NCI-H2081 (cell line): ENCODE measurements at regions not wholly inside any gene's neighbourhood (a gene's known extent, or its start where the extent isn't known, plus 50 kb on each side); places are given as distances from the start of the nearest gene placed in this dataset.

Source experiments
- DNase-seq, 2 experiments: peaks; one replicate each; lab custom pipeline; 2025; lab: John Stamatoyannopoulos, UW

GRCh38 chr11:128327274-128327673 is 260.1 kb downstream of the ETS1 start:
- DNase-seq: no peak

GRCh38 chr11:128326791-128327190 is 260.6 kb downstream of the ETS1 start:
- DNase-seq: no peak

- no peak for DNase-seq
These were observed 262.7 kb downstream of the ETS1 start for GRCh38 chr11:128324531-128325141.

GRCh38 chr11:128324051-128324481 is 263.3 kb downstream of the ETS1 start:
- no peak for DNase-seq

GRCh38 chr11:128323381-128323780 is 264.0 kb downstream of the ETS1 start:
- DNase-seq: no peak

- DNase-seq: no peak
These were observed 268.4 kb downstream of the ETS1 start for GRCh38 chr11:128318856-128319474.

GRCh38 chr11:128316541-128317227 is 270.7 kb downstream of the ETS1 start:
- DNase-seq: no peak

GRCh38 chr11:128315933-128316332 is 271.4 kb downstream of the ETS1 start:
- no peak for DNase-seq

- no peak for DNase-seq
These were observed 273.4 kb downstream of the ETS1 start for GRCh38 chr11:128313931-128314330.

- DNase-seq: no peak
These were observed 275.3 kb downstream of the ETS1 start for GRCh38 chr11:128311742-128312719.

- no peak for DNase-seq
These were observed 276.5 kb downstream of the ETS1 start for GRCh38 chr11:128310676-128311445.

- DNase-seq: no peak
These were observed 277.4 kb downstream of the ETS1 start for GRCh38 chr11:128310005-128310404.

- DNase-seq: no peak
These were observed 278.6 kb downstream of the ETS1 start for GRCh38 chr11:128308794-128309193.

GRCh38 chr11:128305588-128305987 is 281.8 kb downstream of the ETS1 start:
- no peak for DNase-seq

- no peak for DNase-seq
These were observed 282.5 kb downstream of the ETS1 start for GRCh38 chr11:128304666-128305485.

- DNase-seq: no peak
These were observed 283.2 kb downstream of the ETS1 start for GRCh38 chr11:128304116-128304515.

- DNase-seq: no peak
These were observed 284.0 kb downstream of the ETS1 start for GRCh38 chr11:128303383-128303782.

GRCh38 chr11:128302425-128303186 is 284.8 kb downstream of the ETS1 start:
- DNase-seq: no peak

GRCh38 chr11:128301756-128302155 is 285.6 kb downstream of the ETS1 start:
- DNase-seq: no peak

GRCh38 chr11:128300785-128301184 is 286.6 kb downstream of the ETS1 start:
- DNase-seq: no peak
